ENCODE measurements at regions not wholly inside any gene's neighbourhood (a gene's known extent, or its start where the extent isn't known, plus 50 kb on each side); places are given as distances from the start of the nearest gene placed in this dataset.

GRCh38 chr13:78393286-78394142 lies 209.8 kb downstream of the POU4F1 start:
- no peaks in the 10 kb centered on the region for H3K4me1 ChIP-seq
- H3K36me3 ChIP-seq = no peaks in the 10 kb centered on the region
- no peak overlapping the region for H3K9ac ChIP-seq (ENCODE audit: low read depth in 2 of 2, low read length in 2 of 2)
- DNase-seq = no peak
- no peaks in the 10 kb centered on the region for H3K27me3 ChIP-seq
- H3K4me3 ChIP-seq = no peak overlapping the region
- H3K27ac ChIP-seq = no peak overlapping the region
- TF ChIP-seq, protein P1, sequence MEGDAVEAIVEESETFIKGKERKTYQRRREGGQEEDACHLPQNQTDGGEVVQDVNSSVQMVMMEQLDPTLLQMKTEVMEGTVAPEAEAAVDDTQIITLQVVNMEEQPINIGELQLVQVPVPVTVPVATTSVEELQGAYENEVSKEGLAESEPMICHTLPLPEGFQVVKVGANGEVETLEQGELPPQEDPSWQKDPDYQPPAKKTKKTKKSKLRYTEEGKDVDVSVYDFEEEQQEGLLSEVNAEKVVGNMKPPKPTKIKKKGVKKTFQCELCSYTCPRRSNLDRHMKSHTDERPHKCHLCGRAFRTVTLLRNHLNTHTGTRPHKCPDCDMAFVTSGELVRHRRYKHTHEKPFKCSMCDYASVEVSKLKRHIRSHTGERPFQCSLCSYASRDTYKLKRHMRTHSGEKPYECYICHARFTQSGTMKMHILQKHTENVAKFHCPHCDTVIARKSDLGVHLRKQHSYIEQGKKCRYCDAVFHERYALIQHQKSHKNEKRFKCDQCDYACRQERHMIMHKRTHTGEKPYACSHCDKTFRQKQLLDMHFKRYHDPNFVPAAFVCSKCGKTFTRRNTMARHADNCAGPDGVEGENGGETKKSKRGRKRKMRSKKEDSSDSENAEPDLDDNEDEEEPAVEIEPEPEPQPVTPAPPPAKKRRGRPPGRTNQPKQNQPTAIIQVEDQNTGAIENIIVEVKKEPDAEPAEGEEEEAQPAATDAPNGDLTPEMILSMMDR (IDR thresholded peaks at IDR 0.05) = no peak
- intact Hi-C loops (cut with DNase I) = no loop called here
- H3K9me3 ChIP-seq = no peaks in the 10 kb centered on the region

DNA sequence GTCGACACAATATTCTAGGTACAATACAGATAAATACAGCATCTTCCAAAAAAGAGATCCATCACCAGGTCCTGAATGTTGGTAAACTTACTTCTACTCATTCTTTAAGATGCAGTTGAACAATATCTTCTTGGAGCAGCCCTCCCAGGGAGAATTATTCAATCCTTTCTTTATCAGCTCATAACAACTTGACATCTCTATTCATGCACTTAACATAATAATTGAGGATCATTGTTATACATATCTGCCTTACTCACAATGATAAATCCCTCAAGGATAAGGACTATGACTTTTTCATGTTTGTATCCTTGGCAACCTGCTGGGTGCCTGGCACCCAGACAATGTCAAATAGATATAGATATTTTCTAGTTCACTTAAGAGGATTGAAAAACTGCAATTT lies 219.5 kb downstream of the POU4F1 start:
- H3K36me3 ChIP-seq = no peaks in the 10 kb centered on the region
- H3K9me3 ChIP-seq = no peaks in the 10 kb centered on the region
- no peak overlapping the region for H3K27ac ChIP-seq
- no peaks in the 10 kb centered on the region for H3K4me1 ChIP-seq
- H3K9ac ChIP-seq (ENCODE audit: low read depth in 2 of 2, low read length in 2 of 2) = no peak overlapping the region
- TF ChIP-seq, protein P1 (IDR thresholded peaks at IDR 0.05) = no peak
- intact Hi-C loops (cut with DNase I) = no loop called here
- DNase-seq = no peak
- H3K27me3 ChIP-seq = no peaks in the 10 kb centered on the region
- no peak overlapping the region for H3K4me3 ChIP-seq

DNA sequence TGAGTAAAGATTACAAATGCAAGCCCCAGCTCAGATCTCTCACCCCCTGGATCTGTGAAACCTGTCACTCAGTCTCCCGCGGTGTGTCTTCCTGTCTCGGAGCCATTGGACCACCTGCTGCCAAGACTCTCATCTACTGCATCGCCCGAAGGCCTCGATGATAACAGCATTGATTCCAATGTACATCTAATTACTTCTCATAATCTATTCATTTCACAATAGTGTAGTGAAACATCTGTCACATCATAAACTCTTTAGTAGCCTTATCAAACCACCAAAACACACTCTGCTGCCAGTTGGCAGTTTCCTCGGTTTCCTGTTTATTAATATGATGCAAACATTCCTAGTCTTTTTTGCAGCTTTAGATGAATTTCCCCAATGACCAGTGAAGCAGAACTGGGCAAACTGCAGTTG lies 220.3 kb downstream of the POU4F1 start:
- Histone ChIP-seq H3K9me3 (no peaks in the 10 kb centered on the region), H3K27me3 (no peaks in the 10 kb centered on the region), H3K27ac (no peak overlapping the region), H3K4me3 (no peak overlapping the region), H3K4me1 (no peaks in the 10 kb centered on the region), H3K36me3 (no peaks in the 10 kb centered on the region), H3K9ac (ENCODE audit: low read depth in 2 of 2, low read length in 2 of 2) (no peak overlapping the region)
- intact Hi-C loops (cut with DNase I) = no loop called here
- TF ChIP-seq, protein P1 (IDR thresholded peaks at IDR 0.05) = no peak
- DNase-seq = no peak

- H3K27ac ChIP-seq = no peak overlapping the region
- intact Hi-C loops (cut with DNase I) = no loop called here
- H3K9me3 ChIP-seq = no peaks in the 10 kb centered on the region
- no peak overlapping the region for H3K4me3 ChIP-seq
- H3K4me1 ChIP-seq = no peaks in the 10 kb centered on the region
- H3K27me3 ChIP-seq = no peaks in the 10 kb centered on the region
- no peak overlapping the region for H3K9ac ChIP-seq (ENCODE audit: low read depth in 2 of 2, low read length in 2 of 2)
- TF ChIP-seq, protein P1 (IDR thresholded peaks at IDR 0.05) = no peak
- H3K36me3 ChIP-seq = no peaks in the 10 kb centered on the region
- DNase-seq = no peak
These were observed 220.9 kb downstream of the POU4F1 start for GRCh38 chr13:78382491-78382890.

DNA sequence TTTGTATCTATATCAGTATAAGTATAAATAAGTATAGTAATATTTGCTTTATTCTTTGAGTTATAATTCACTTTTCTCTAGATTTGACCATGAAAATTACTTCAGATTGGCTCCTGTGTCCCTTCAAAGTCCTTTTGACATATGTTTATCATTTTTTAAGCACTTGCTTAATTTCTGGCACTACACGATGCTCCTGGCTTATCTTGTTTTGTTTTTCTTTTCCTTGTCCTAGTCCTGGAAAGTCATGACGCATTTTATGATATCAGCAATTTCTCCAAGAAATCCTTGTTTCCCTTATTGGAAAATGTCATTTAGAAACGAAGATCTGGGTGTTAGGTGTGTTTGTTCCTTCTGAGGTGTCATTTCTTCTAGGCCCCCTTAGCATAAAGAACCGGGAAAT lies 226.5 kb downstream of the POU4F1 start:
- H3K27me3 ChIP-seq = no peaks in the 10 kb centered on the region
- TF ChIP-seq, protein P1 (IDR thresholded peaks at IDR 0.05) = no peak

More for the DNA sequence above, 226.5 kb downstream of the POU4F1 start:
- intact Hi-C loops (cut with DNase I) = no loop called here
- H3K9me3 ChIP-seq = no peaks in the 10 kb centered on the region
- DNase-seq = no peak
- no peaks in the 10 kb centered on the region for H3K36me3 ChIP-seq
- no peak overlapping the region for H3K27ac ChIP-seq
- H3K4me3 ChIP-seq = no peak overlapping the region
- no peaks in the 10 kb centered on the region for H3K4me1 ChIP-seq
- H3K9ac ChIP-seq (ENCODE audit: low read depth in 2 of 2, low read length in 2 of 2) = no peak overlapping the region

Data from colonic mucosa (tissue), 4 donors.